ENCODE measurements at regions not wholly inside any gene's neighbourhood (a gene's known extent, or its start where the extent isn't known, plus 50 kb on each side); places are given as distances from the start of the nearest gene placed in this dataset.
A peak's percentile ranks its signal among the peaks of the same experiment; 100 is the strongest.

DNA sequence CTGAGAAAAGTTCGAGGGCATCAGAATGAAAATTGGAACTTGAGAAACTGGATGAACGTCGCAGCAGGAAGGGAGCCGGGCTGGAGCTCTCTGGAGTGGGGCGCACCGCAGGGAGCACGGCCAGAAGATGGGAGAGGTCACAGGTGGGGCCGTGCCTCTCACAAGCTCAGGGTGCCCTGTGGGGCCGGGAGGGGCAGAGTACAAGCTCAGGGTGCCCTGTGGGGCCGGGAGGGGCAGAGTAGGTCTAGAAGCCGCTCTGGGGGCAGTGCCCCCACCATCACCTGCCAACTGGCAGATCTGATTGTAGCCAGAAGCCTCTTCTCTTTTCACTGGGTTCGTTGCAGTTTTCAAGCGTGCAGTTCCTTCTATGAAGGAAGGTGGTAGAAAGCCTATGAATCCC lies 61.1 kb upstream of the SNX9 start:
- Mint-ChIP-seq H3K36me3 (no peaks in the 10 kb centered on the region), H3K27ac (peak overlapping the region; percentile 83), H3K27me3 (ENCODE audit: low read depth) (peaks cover 4% of the 10 kb centered on the region; the same call in 1 of the 2 replicates), H3K4me3 (no peak overlapping the region), H3K9me3 (peaks cover 4% of the 10 kb centered on the region), H3K4me1 (peaks cover 48% of the 10 kb centered on the region)
- ChIA-PET POLR2A (no interaction called here), CTCF (interaction anchor here (0.9 to 6.8 kb wide), 3 partner anchors 111 to 313 kb away, joined by 3 to 59 read pairs (median 5); no protein-coding TSS in a partner anchor)
- ATAC-seq (no peak), DNase-seq (ENCODE audit: low spot score) (no peak)
- TF ChIP-seq MXD4 (CRISPR knock-in tag; IDR thresholded peaks at IDR 0.05; ENCODE audit: borderline replicate concordance), result no peak
- TF ChIP-seq MYBL2 (CRISPR knock-in tag; IDR thresholded peaks at IDR 0.05), result no peak
- no peak for TF ChIP-seq SOX15 (CRISPR knock-in tag; IDR thresholded peaks at IDR 0.05)
- TF ChIP-seq, protein P1, sequence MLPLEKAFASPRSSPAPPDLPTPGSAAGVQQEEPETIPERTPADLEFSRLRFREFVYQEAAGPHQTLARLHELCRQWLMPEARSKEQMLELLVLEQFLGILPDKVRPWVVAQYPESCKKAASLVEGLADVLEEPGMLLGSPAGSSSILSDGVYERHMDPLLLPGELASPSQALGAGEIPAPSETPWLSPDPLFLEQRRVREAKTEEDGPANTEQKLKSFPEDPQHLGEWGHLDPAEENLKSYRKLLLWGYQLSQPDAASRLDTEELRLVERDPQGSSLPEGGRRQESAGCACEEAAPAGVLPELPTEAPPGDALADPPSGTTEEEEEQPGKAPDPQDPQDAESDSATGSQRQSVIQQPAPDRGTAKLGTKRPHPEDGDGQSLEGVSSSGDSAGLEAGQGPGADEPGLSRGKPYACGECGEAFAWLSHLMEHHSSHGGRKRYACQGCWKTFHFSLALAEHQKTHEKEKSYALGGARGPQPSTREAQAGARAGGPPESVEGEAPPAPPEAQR (CRISPR knock-in tag; IDR thresholded peaks at IDR 0.05), result no peak
- no peak for TF ChIP-seq NFE2L1 (CRISPR knock-in tag; IDR thresholded peaks at IDR 0.05)
- no peak for TF ChIP-seq RORB (CRISPR knock-in tag; IDR thresholded peaks at IDR 0.05)
- TF ChIP-seq, protein P2, sequence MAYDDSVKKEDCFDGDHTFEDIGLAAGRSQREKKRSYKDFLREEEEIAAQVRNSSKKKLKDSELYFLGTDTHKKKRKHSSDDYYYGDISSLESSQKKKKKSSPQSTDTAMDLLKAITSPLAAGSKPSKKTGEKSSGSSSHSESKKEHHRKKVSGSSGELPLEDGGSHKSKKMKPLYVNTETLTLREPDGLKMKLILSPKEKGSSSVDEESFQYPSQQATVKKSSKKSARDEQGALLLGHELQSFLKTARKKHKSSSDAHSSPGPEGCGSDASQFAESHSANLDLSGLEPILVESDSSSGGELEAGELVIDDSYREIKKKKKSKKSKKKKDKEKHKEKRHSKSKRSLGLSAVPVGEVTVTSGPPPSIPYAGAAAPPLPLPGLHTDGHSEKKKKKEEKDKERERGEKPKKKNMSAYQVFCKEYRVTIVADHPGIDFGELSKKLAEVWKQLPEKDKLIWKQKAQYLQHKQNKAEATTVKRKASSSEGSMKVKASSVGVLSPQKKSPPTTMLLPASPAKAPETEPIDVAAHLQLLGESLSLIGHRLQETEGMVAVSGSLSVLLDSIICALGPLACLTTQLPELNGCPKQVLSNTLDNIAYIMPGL (CRISPR knock-in tag; IDR thresholded peaks at IDR 0.05), result no peak
- TF ChIP-seq, protein P3, sequence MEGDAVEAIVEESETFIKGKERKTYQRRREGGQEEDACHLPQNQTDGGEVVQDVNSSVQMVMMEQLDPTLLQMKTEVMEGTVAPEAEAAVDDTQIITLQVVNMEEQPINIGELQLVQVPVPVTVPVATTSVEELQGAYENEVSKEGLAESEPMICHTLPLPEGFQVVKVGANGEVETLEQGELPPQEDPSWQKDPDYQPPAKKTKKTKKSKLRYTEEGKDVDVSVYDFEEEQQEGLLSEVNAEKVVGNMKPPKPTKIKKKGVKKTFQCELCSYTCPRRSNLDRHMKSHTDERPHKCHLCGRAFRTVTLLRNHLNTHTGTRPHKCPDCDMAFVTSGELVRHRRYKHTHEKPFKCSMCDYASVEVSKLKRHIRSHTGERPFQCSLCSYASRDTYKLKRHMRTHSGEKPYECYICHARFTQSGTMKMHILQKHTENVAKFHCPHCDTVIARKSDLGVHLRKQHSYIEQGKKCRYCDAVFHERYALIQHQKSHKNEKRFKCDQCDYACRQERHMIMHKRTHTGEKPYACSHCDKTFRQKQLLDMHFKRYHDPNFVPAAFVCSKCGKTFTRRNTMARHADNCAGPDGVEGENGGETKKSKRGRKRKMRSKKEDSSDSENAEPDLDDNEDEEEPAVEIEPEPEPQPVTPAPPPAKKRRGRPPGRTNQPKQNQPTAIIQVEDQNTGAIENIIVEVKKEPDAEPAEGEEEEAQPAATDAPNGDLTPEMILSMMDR (IDR thresholded peaks at IDR 0.05), result no peak
- no peak for TF ChIP-seq CREB1 (CRISPR knock-in tag; IDR thresholded peaks at IDR 0.05)
- no peak for TF ChIP-seq FOXK1 (CRISPR knock-in tag; IDR thresholded peaks at IDR 0.05)
- TF ChIP-seq ZNF121 (CRISPR knock-in tag; IDR thresholded peaks at IDR 0.05), result no peak
- TF ChIP-seq, protein P4, sequence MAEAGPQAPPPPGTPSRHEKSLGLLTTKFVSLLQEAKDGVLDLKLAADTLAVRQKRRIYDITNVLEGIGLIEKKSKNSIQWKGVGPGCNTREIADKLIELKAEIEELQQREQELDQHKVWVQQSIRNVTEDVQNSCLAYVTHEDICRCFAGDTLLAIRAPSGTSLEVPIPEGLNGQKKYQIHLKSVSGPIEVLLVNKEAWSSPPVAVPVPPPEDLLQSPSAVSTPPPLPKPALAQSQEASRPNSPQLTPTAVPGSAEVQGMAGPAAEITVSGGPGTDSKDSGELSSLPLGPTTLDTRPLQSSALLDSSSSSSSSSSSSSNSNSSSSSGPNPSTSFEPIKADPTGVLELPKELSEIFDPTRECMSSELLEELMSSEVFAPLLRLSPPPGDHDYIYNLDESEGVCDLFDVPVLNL (CRISPR knock-in tag; IDR thresholded peaks at IDR 0.05; ENCODE audit: borderline replicate concordance, low read depth), result no peak
- TF ChIP-seq, protein P5, sequence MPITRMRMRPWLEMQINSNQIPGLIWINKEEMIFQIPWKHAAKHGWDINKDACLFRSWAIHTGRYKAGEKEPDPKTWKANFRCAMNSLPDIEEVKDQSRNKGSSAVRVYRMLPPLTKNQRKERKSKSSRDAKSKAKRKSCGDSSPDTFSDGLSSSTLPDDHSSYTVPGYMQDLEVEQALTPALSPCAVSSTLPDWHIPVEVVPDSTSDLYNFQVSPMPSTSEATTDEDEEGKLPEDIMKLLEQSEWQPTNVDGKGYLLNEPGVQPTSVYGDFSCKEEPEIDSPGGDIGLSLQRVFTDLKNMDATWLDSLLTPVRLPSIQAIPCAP (CRISPR knock-in tag; IDR thresholded peaks at IDR 0.05), result no peak
- TF ChIP-seq PRRX2 (CRISPR knock-in tag; IDR thresholded peaks at IDR 0.05), result no peak
- TF ChIP-seq, protein P6, sequence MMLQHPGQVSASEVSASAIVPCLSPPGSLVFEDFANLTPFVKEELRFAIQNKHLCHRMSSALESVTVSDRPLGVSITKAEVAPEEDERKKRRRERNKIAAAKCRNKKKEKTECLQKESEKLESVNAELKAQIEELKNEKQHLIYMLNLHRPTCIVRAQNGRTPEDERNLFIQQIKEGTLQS (CRISPR knock-in tag; conservative IDR thresholded peaks at IDR 0.05), result no peak
- no peak for TF ChIP-seq NFATC4 (CRISPR knock-in tag; IDR thresholded peaks at IDR 0.05)

DNA sequence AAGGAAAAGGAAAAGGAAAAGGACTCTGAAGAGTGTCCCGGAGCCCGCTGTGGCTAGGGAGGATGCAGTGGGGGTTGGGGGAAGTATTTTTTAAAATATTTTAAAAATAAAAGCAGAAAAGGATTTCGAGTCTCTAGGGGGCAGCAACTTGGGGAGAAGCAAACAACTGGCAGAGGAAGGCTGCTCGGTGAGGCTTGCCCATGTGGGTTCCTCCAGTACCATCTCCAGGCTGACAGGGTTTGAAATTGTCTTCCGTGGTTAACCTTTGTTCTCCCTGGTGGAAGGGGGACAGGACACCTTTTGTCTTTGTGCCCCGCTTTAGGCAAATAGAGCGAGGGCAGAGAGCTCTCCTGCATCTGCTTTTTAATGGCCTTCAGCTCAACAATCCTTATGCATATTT lies 60.4 kb upstream of the SNX9 start:
- peaks cover 54% of the 10 kb centered on the region for H3K4me1 Mint-ChIP-seq

More for the DNA sequence above, 60.4 kb upstream of the SNX9 start:
- peaks cover 4% of the 10 kb centered on the region for H3K9me3 Mint-ChIP-seq
- DNase-seq (ENCODE audit: low spot score), result no peak
- no peaks in the 10 kb centered on the region for H3K36me3 Mint-ChIP-seq
- H3K27me3 Mint-ChIP-seq (ENCODE audit: low read depth), result peaks cover 2% of the 10 kb centered on the region; the same call in 1 of the 2 replicates
- H3K4me3 Mint-ChIP-seq, result no peak overlapping the region; the same call in 1 of the 2 replicates
- peak overlapping the region; percentile 80 for H3K27ac Mint-ChIP-seq
- TF ChIP-seq FOXP1 (CRISPR knock-in tag; IDR thresholded peaks at IDR 0.05; ENCODE audit: borderline replicate concordance), result no peak
- TF ChIP-seq, protein P7, sequence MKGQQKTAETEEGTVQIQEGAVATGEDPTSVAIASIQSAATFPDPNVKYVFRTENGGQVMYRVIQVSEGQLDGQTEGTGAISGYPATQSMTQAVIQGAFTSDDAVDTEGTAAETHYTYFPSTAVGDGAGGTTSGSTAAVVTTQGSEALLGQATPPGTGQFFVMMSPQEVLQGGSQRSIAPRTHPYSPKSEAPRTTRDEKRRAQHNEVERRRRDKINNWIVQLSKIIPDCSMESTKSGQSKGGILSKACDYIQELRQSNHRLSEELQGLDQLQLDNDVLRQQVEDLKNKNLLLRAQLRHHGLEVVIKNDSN (CRISPR knock-in tag; IDR thresholded peaks at IDR 0.05), result no peak
- POLR2A ChIA-PET, result no interaction called here
- CTCF ChIA-PET, result interaction anchor here (0.6 to 6.8 kb wide), 4 partner anchors 53 to 310 kb away, joined by 3 to 59 read pairs (median 4); no protein-coding TSS in a partner anchor
- ATAC-seq, result peak; percentile 3; the same call in 1 of the 2 replicates
